Erythroblast (primary cell): ENCODE measurements at regions not wholly inside any gene's neighbourhood (a gene's known extent, or its start where the extent isn't known, plus 50 kb on each side); places are given as distances from the start of the nearest gene placed in this dataset.

Experiments used
- GATA1 ChIP-seq: IDR thresholded peaks from 2 replicates; pipeline ENCODE4 v1.6.1; 2011; ENCODE audit warnings: low read depth, mild to moderate bottlenecking, control low read depth, low read length, moderate library complexity
- POLR2A ChIP-seq: IDR thresholded peaks from 2 replicates; pipeline ENCODE4 v1.6.1; 2011; ENCODE audit warnings: mild to moderate bottlenecking, low read length

DNA sequence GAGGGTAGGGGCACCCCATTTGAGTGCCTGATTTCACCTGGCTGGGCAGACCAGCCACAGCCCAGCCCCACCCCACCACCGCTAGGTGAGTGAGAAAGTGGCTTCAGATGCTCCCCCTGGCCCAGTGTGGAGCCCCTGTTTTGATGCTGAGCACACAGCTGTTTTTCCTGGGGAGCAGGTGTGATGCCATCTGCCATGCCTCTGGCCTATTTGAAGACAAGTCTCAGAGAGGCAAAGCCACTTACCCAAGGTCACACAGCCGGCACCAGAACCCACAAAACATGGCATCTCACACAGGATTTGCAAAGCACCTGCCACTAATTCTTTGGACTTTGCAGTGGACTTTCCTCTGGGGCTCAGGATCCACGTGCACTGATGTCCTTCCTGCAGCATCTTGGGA is 131.3 kb downstream of the INHBB start:
- TF ChIP-seq POLR2A (no peak), GATA1 (no peak)
